Ovary (tissue), 3 donors: ENCODE measurements at regions not wholly inside any gene's neighbourhood (a gene's known extent, or its start where the extent isn't known, plus 50 kb on each side); places are given as distances from the start of the nearest gene placed in this dataset.

Experiments used
- POLR2A ChIP-seq: fragments of 450-650 bp; IDR thresholded peaks from one replicate; pipeline ENCODE4 v1.6.1; 2017; ENCODE audit warnings: antibody characterized with exemption, mild to moderate bottlenecking, moderate library complexity
- TF ChIP-seq, protein P1 (sequence below), 3 donors: fragments of 450-650 bp in 2 of 3; fragments of 200-600 bp in 1 of 3; IDR thresholded peaks; one replicate each; pipeline versions ENCODE4 v1.5.1 to v1.8.0; 2016 to 2022; ENCODE audit warnings: antibody characterized with exemption in 3 of 3, mild to moderate bottlenecking in 1 of 3
- donor health status: DM: no; HTN: no; CAD: no.

- TF ChIP-seq, protein P1, sequence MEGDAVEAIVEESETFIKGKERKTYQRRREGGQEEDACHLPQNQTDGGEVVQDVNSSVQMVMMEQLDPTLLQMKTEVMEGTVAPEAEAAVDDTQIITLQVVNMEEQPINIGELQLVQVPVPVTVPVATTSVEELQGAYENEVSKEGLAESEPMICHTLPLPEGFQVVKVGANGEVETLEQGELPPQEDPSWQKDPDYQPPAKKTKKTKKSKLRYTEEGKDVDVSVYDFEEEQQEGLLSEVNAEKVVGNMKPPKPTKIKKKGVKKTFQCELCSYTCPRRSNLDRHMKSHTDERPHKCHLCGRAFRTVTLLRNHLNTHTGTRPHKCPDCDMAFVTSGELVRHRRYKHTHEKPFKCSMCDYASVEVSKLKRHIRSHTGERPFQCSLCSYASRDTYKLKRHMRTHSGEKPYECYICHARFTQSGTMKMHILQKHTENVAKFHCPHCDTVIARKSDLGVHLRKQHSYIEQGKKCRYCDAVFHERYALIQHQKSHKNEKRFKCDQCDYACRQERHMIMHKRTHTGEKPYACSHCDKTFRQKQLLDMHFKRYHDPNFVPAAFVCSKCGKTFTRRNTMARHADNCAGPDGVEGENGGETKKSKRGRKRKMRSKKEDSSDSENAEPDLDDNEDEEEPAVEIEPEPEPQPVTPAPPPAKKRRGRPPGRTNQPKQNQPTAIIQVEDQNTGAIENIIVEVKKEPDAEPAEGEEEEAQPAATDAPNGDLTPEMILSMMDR (IDR thresholded peaks at IDR 0.05), result no peak
- TF ChIP-seq POLR2A, result no peak
These were observed 542.1 kb downstream of the ADCYAP1 start for GRCh38 chr18:1446765-1447164.
